Chondrocyte (in vitro differentiated cells): ENCODE measurements at regions not wholly inside any gene's neighbourhood (a gene's known extent, or its start where the extent isn't known, plus 50 kb on each side); places are given as distances from the start of the nearest gene placed in this dataset.

Experiments used
- DNase-seq: peaks from one replicate; pipeline ENCODE4 v3.0.0; 2021; ENCODE audit warnings: mixed read lengths, low spot score
- H3K27ac Mint-ChIP-seq: one replicate; pipeline ENCODE4 v1.8.0; 2021; ENCODE audit warnings: mild to moderate bottlenecking, moderate library complexity, mixed read lengths; ENCODE audit not compliant: unreplicated experiment
- H3K27me3 Mint-ChIP-seq: 2 replicates; pipeline ENCODE4 v1.8.0; 2021; ENCODE audit warnings: low read depth, mixed read lengths
- H3K36me3 Mint-ChIP-seq: 2 replicates; pipeline ENCODE4 v1.8.0; 2021; ENCODE audit warnings: low read depth, mixed read lengths
- H3K4me1 Mint-ChIP-seq: 2 replicates; pipeline ENCODE4 v1.8.0; 2021; ENCODE audit warnings: low read depth, mild to moderate bottlenecking, mixed read lengths
- H3K4me3 Mint-ChIP-seq: one replicate; pipeline ENCODE4 v1.8.0; 2021; ENCODE audit warnings: mild to moderate bottlenecking, moderate library complexity, mixed read lengths; ENCODE audit not compliant: unreplicated experiment
- H3K9me3 Mint-ChIP-seq: 2 replicates; pipeline ENCODE4 v1.8.0; 2021; ENCODE audit warnings: low read depth, mixed read lengths
- CTCF ChIP-seq: fragments of 200-600 bp; sonication (generic); IDR thresholded peaks from 2 replicates; pipeline ENCODE4 v1.5.0; 2021; ENCODE audit warnings: antibody characterized with exemption, mild to moderate bottlenecking, moderate library complexity

- H3K36me3 Mint-ChIP-seq: no peaks in the 10 kb centered on the region
- no peak overlapping the region for H3K4me3 Mint-ChIP-seq
- no peak overlapping the region for H3K27ac Mint-ChIP-seq
- no peak for DNase-seq
- H3K9me3 Mint-ChIP-seq: no peaks in the 10 kb centered on the region
- no peak for TF ChIP-seq CTCF
- H3K27me3 Mint-ChIP-seq: no peaks in the 10 kb centered on the region
- peaks cover 12% of the 10 kb centered on the region for H3K4me1 Mint-ChIP-seq
Observed at GRCh38 chr13:90305796-90306195, 1041.7 kb upstream of the MIR17HG start.

- Mint-ChIP-seq H3K27ac (no peak overlapping the region), H3K27me3 (no peaks in the 10 kb centered on the region), H3K36me3 (no peaks in the 10 kb centered on the region), H3K4me3 (no peak overlapping the region), H3K9me3 (no peaks in the 10 kb centered on the region), H3K4me1 (peaks cover 6% of the 10 kb centered on the region)
- no peak for TF ChIP-seq CTCF
- DNase-seq: no peak
Observed at GRCh38 chr13:90307136-90307535, 1040.4 kb upstream of the MIR17HG start.

- no peak overlapping the region for H3K27ac Mint-ChIP-seq
- H3K36me3 Mint-ChIP-seq: no peaks in the 10 kb centered on the region
- H3K27me3 Mint-ChIP-seq: no peaks in the 10 kb centered on the region
- no peaks in the 10 kb centered on the region for H3K4me1 Mint-ChIP-seq
- no peak overlapping the region for H3K4me3 Mint-ChIP-seq
- DNase-seq: no peak
- H3K9me3 Mint-ChIP-seq: no peaks in the 10 kb centered on the region
- TF ChIP-seq CTCF: no peak
Observed at GRCh38 chr13:90308249-90308648, 1039.2 kb upstream of the MIR17HG start.

GRCh38 chr13:90311929-90312328 is 1035.6 kb upstream of the MIR17HG start:
- Mint-ChIP-seq H3K4me3 (no peak overlapping the region), H3K4me1 (no peaks in the 10 kb centered on the region), H3K36me3 (no peaks in the 10 kb centered on the region), H3K27me3 (no peaks in the 10 kb centered on the region), H3K27ac (no peak overlapping the region), H3K9me3 (no peaks in the 10 kb centered on the region)
- no peak for TF ChIP-seq CTCF
- no peak for DNase-seq

- Mint-ChIP-seq H3K4me3 (no peak overlapping the region), H3K27ac (no peak overlapping the region), H3K4me1 (no peaks in the 10 kb centered on the region), H3K27me3 (no peaks in the 10 kb centered on the region), H3K36me3 (no peaks in the 10 kb centered on the region), H3K9me3 (no peaks in the 10 kb centered on the region)
- TF ChIP-seq CTCF: no peak
- DNase-seq: no peak
Observed at GRCh38 chr13:90315061-90315460, 1032.4 kb upstream of the MIR17HG start.
